ENCODE measurements at regions not wholly inside any gene's neighbourhood (a gene's known extent, or its start where the extent isn't known, plus 50 kb on each side); places are given as distances from the start of the nearest gene placed in this dataset.

DNA sequence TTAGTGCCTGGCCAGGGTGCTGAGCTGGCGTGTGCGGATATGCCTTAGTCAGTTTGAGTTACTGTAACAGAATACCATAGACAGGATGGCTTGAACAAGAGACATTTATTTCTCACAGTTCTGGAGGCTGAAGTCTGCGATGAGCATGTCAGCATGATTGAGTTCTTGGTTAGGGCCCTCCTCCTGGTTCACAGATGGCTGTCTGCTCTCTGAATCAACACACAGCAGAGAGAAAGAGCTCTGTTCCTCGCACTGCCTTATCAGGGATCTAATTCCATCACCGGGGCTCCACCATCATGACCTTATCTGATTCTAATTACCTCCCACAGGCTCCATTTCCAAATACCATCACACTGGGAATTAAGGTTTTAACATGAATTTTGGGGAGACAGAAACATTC lies 386.6 kb upstream of the DPH6 start:
- TF ChIP-seq JUND (IDR thresholded peaks at IDR 0.05) (no peak), EGR1 (IDR thresholded peaks at IDR 0.05; ENCODE audit: low read depth) (no peak), POLR2A (IDR thresholded peaks at IDR 0.05; ENCODE audit: borderline replicate concordance, extremely low read depth, insufficient read depth, insufficient read length) (no peak), EZH2 (IDR thresholded peaks at IDR 0.05) (no peak), SIN3A (IDR thresholded peaks at IDR 0.05; ENCODE audit: low read depth) (no peak), YY1 (IDR thresholded peaks at IDR 0.05; ENCODE audit: extremely low read depth, insufficient replicate concordance, low read depth, low read length) (no peak), POLR2AphosphoS5 (IDR thresholded peaks at IDR 0.05; ENCODE audit: low read depth, low read length) (no peak), RAD21 (IDR thresholded peaks at IDR 0.05; ENCODE audit: low read depth) (no peak), ELF1 (IDR thresholded peaks at IDR 0.05; ENCODE audit: borderline replicate concordance, low read depth) (no peak)
- TF ChIP-seq, protein P1, sequence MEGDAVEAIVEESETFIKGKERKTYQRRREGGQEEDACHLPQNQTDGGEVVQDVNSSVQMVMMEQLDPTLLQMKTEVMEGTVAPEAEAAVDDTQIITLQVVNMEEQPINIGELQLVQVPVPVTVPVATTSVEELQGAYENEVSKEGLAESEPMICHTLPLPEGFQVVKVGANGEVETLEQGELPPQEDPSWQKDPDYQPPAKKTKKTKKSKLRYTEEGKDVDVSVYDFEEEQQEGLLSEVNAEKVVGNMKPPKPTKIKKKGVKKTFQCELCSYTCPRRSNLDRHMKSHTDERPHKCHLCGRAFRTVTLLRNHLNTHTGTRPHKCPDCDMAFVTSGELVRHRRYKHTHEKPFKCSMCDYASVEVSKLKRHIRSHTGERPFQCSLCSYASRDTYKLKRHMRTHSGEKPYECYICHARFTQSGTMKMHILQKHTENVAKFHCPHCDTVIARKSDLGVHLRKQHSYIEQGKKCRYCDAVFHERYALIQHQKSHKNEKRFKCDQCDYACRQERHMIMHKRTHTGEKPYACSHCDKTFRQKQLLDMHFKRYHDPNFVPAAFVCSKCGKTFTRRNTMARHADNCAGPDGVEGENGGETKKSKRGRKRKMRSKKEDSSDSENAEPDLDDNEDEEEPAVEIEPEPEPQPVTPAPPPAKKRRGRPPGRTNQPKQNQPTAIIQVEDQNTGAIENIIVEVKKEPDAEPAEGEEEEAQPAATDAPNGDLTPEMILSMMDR (IDR thresholded peaks at IDR 0.05 in 2 of 3, conservative IDR thresholded peaks at IDR 0.05 in 1 of 3; ENCODE audit: borderline replicate concordance in 1 of 3, insufficient read depth in 1 of 3, low read depth in 2 of 3, low read length in 2 of 3): no peak
- TF ChIP-seq, protein P2, sequence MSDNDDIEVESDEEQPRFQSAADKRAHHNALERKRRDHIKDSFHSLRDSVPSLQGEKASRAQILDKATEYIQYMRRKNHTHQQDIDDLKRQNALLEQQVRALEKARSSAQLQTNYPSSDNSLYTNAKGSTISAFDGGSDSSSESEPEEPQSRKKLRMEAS (IDR thresholded peaks at IDR 0.05): no peak

All from HCT116 (cell line).